K562 (cell line): ENCODE measurements at regions not wholly inside any gene's neighbourhood (a gene's known extent, or its start where the extent isn't known, plus 50 kb on each side); places are given as distances from the start of the nearest gene placed in this dataset.
A peak's percentile ranks its signal among the peaks of the same experiment; 100 is the strongest.

Source experiments
- ATAC-seq: fragments of 200-7000 bp; cut with Tn5 transposase; 3 replicates; pipeline ENCODE4 v1.9.1; 2020; ENCODE audit warnings: moderate library complexity
- BruUV-seq: library from RNA; stranded (reverse); fragments of 400-500 nt; replicated peaks from 2 replicates; lab custom pipeline; 2021; lab: Mats Ljungman, UMichigan
- CTCF ChIA-PET: fragments of 300-600 bp; formaldehyde crosslinking; extraction: SDS; loops from one replicate; lab custom pipeline; 2021; ENCODE audit warnings: low intra/inter-chr PET ratio; lab: Yijun Ruan, JAX
- POLR2A ChIA-PET: fragments of 300-600, 350-650 bp; sonication (Branson Sonifier 250); formaldehyde crosslinking; extraction: SDS; loops from one replicate; lab custom pipeline; 2021; ENCODE audit warnings: antibody characterized with exemption, inconsistent platforms; lab: Yijun Ruan, JAX
- DNase-seq, 4 experiments: peaks; one replicate each; pipeline versions ENCODE4 v3.0.0 to v3.0.0-alpha.2; 2011 to 2018; ENCODE audit warnings: low spot score in 3 of 4, mixed read lengths in 3 of 4; ENCODE audit errors: extremely low read depth in 1 of 4
- FAIRE-seq: peaks from 2 replicates; lab custom pipeline; 2011; peaks lifted over from hg19 to GRCh38; lab: Jason Lieb, UNC
- H2AFZ ChIP-seq: 2 replicates; pipeline ENCODE4 v1.6.0; 2011; ENCODE audit warnings: low read depth, low read length, control low read depth, inconsistent platforms
- H3K27ac ChIP-seq: fragments of 200-600 bp; 3 replicates; pipeline ENCODE4 v1.8.0; 2011; ENCODE audit warnings: low read depth, mild to moderate bottlenecking, control low read depth, inconsistent platforms, low read length, moderate library complexity, mixed read lengths; ENCODE audit errors: extremely low read depth
- H3K27me3 ChIP-seq, 2 experiments: fragments of 300-600 bp in 1 of 2; 2 replicates in 1 of 2; 3 replicates in 1 of 2; pipeline versions ENCODE4 v1.6.0 to v1.8.0; 2011; ENCODE audit warnings: inconsistent platforms in 2 of 2, low read length in 2 of 2, mild to moderate bottlenecking in 1 of 2, mixed read lengths in 1 of 2, moderate library complexity in 1 of 2; ENCODE audit not compliant: control insufficient read depth in 2 of 2, insufficient read depth in 2 of 2
- H3K36me3 ChIP-seq: fragments of 300-600 bp; 3 replicates; pipeline ENCODE4 v1.8.0; 2011; ENCODE audit warnings: mild to moderate bottlenecking, low read length, inconsistent platforms; ENCODE audit not compliant: control insufficient read depth, insufficient read depth
- H3K4me1 ChIP-seq, 2 experiments: fragments of 200-600 bp in 1 of 2; replicated peaks in 1 of 2; 2 replicates in 1 of 2; 3 replicates in 1 of 2; pipeline versions ENCODE4 v1.5.1 to v1.8.0; 2011; ENCODE audit warnings: inconsistent platforms in 2 of 2, low read length in 2 of 2, mild to moderate bottlenecking in 1 of 2, mixed read lengths in 1 of 2, moderate library complexity in 1 of 2; ENCODE audit not compliant: control insufficient read depth in 2 of 2, insufficient read depth in 2 of 2
- H3K4me2 ChIP-seq: 2 replicates; pipeline ENCODE4 v1.6.1; 2011; ENCODE audit warnings: low read length, control low read depth, inconsistent platforms, mixed read lengths; ENCODE audit not compliant: insufficient read depth
- H3K4me3 ChIP-seq: fragments of 200-600 bp; sonication (generic), shearing (Covaris generic); 2 replicates; pipeline ENCODE4 v1.5.1; 2016; ENCODE audit warnings: control low read depth, inconsistent platforms
- H3K79me2 ChIP-seq: fragments of 200-600 bp; 3 replicates; pipeline ENCODE4 v1.8.0; 2011; ENCODE audit warnings: low read length, inconsistent platforms; ENCODE audit not compliant: control insufficient read depth, insufficient read depth
- H3K9ac ChIP-seq, 2 experiments: 2 replicates each; pipeline versions ENCODE4 v1.6.0 to v1.6.1; 2011; ENCODE audit warnings: low read depth in 2 of 2, low read length in 2 of 2, control low read depth in 1 of 2, inconsistent platforms in 1 of 2, mild to moderate bottlenecking in 1 of 2, mixed read lengths in 1 of 2; ENCODE audit not compliant: insufficient read depth in 1 of 2
- H3K9me1 ChIP-seq: one replicate; pipeline ENCODE4 v1.6.0; 2011; ENCODE audit warnings: inconsistent platforms, mild to moderate bottlenecking, low read length, moderate library complexity; ENCODE audit not compliant: control insufficient read depth, insufficient read depth
- H3K9me3 ChIP-seq: replicated peaks from 2 replicates; pipeline ENCODE4 v1.5.1; 2011; ENCODE audit warnings: low read depth, low read length, inconsistent platforms; ENCODE audit not compliant: control insufficient read depth, insufficient read depth
- H4K20me1 ChIP-seq: replicated peaks from 2 replicates; pipeline ENCODE4 v1.6.1; 2011; ENCODE audit warnings: low read length, inconsistent platforms, mixed read lengths; ENCODE audit not compliant: control insufficient read depth, insufficient read depth
- CBX5 ChIP-seq: IDR thresholded peaks from 2 replicates; pipeline ENCODE4 v1.6.1; 2014; ENCODE audit warnings: low read depth, borderline replicate concordance
- FOXJ2 ChIP-seq: fragments of 200-800 bp; sonication (Bioruptor generic); IDR thresholded peaks from 2 replicates; pipeline ENCODE4 v1.6.1; 2016; ENCODE audit warnings: missing genetic modification characterization, missing compliant biosample characterization
- NFIC ChIP-seq: fragments of 450-650 bp; IDR thresholded peaks from 2 replicates; pipeline ENCODE4 v1.6.1; 2017; ENCODE audit warnings: mild to moderate bottlenecking, inconsistent platforms
- NFIX ChIP-seq: fragments of 250-450 bp; sonication (Bioruptor Pico); IDR thresholded peaks from 2 replicates; pipeline ENCODE4 v1.4.0; 2020; ENCODE audit warnings: low read depth, mild to moderate bottlenecking, moderate library complexity
- SPI1 ChIP-seq: IDR thresholded peaks from 2 replicates; pipeline ENCODE4 v1.6.1; 2011; ENCODE audit warnings: low read depth, low read length, control low read depth, borderline replicate concordance
- ZNF224 ChIP-seq: sonication (generic); formaldehyde crosslinking; IDR thresholded peaks from 2 replicates; pipeline ENCODE4 v1.8.0; 2022; ENCODE audit warnings: mild to moderate bottlenecking, missing genetic modification reagents
- WGBS: fragments of 100-300 bp; shearing (Covaris generic); methylation state at CpG from one replicate; pipeline ENCODE4 v1.1.6; 2016; ENCODE audit warnings: low coverage, mixed read lengths; ENCODE audit not compliant: insufficient coverage; ENCODE audit errors: missing lambda C conversion rate; 5-methylcytosine and 5-hydroxymethylcytosine counted together
- in situ Hi-C: fragments of 300-500 bp; cut with MboI; formaldehyde crosslinking; loops from 4 replicates; pipeline ENCODE4 v1.15.0; 2018; ENCODE audit warnings: inconsistent platforms, mixed read lengths
- intact Hi-C: fragments of 100-400 bp; cut with micrococcal nuclease; formaldehyde crosslinking; loops from 2 replicates; pipeline ENCODE4 v1.14.2; 2022

GRCh38 chrX:109797311-109797975, 64.4 kb upstream of the ACSL4 start:
- POLR2A ChIA-PET = no interaction called here
- H3K4me3 ChIP-seq = no peak overlapping the region
- CTCF ChIA-PET = no interaction called here

GRCh38 chrX:109812236-109812635, 79.2 kb upstream of the ACSL4 start:
- Histone ChIP-seq H3K4me3 (no peak overlapping the region), H3K27ac (no peak overlapping the region), H3K9me1 (no peaks in the 10 kb centered on the region), H3K9me3 (no peaks in the 10 kb centered on the region), H3K79me2 (no peaks in the 10 kb centered on the region), H3K4me1 (no peaks in the 10 kb centered on the region), H3K9ac (no peak overlapping the region), H2AFZ (no peak overlapping the region), H3K4me2 (no peak overlapping the region), H3K36me3 (no peaks in the 10 kb centered on the region), H3K27me3 (no peaks in the 10 kb centered on the region; a peak in 2 of 5 replicates), H4K20me1 (no peaks in the 10 kb centered on the region)
- in situ Hi-C loops (no loop called here), intact Hi-C loops (no loop called here)
- CTCF ChIA-PET = no interaction called here
- POLR2A ChIA-PET = no interaction called here
- DNase-seq = peak in 1 of 4 experiments; percentile 31
- no peak for TF ChIP-seq FOXJ2 (tag)
- no peak for TF ChIP-seq SPI1
- 0 out of 2 replicates have a peak, but pooled peaks have one; percentile 33 for TF ChIP-seq NFIX (CRISPR knock-in tag)
- TF ChIP-seq NFIC = peak; percentile 90
- TF ChIP-seq ZNF224 (CRISPR knock-in tag) = no peak
- no TSS peak for BruUV-seq
- ATAC-seq = peak; percentile 34; the same call in 2 of the 3 replicates
- WGBS = 7% methylated on average over 6 of the region's 6 CpGs
- FAIRE-seq = no peak

More at GRCh38 chrX:109797311-109797975, 64.4 kb upstream of the ACSL4 start:
- no peak overlapping the region for H3K27ac ChIP-seq
- H3K9ac ChIP-seq = no peak overlapping the region
- FAIRE-seq = no peak
- no TSS peak for BruUV-seq
- no peak for TF ChIP-seq CBX5
- TF ChIP-seq, all 486 proteins: peak for 0
- ATAC-seq (no peak), DNase-seq (no peak)
- 7% methylated on average over 1 of the region's 1 CpG for WGBS
- H3K9me1 ChIP-seq = no peaks in the 10 kb centered on the region
- intact Hi-C loops = no loop called here
- H3K4me1 ChIP-seq = no peaks in the 10 kb centered on the region
- H3K27me3 ChIP-seq = peaks cover 0 to 2% of the 10 kb centered on the region in 2 experiments; a peak in 1 of 5 replicates
- H3K36me3 ChIP-seq = no peaks in the 10 kb centered on the region
- H4K20me1 ChIP-seq = no peaks in the 10 kb centered on the region
- in situ Hi-C loops = no loop called here
- H3K4me2 ChIP-seq = no peak overlapping the region
- no peaks in the 10 kb centered on the region for H3K79me2 ChIP-seq
- no peaks in the 10 kb centered on the region for H3K9me3 ChIP-seq
- no peak overlapping the region for H2AFZ ChIP-seq
